Chondrocyte (in vitro differentiated cells): ENCODE measurements at regions not wholly inside any gene's neighbourhood (a gene's known extent, or its start where the extent isn't known, plus 50 kb on each side); places are given as distances from the start of the nearest gene placed in this dataset.

Experiments used
- DNase-seq: peaks from one replicate; pipeline ENCODE4 v3.0.0; 2021; ENCODE audit warnings: mixed read lengths, low spot score
- H3K27ac Mint-ChIP-seq: one replicate; pipeline ENCODE4 v1.8.0; 2021; ENCODE audit warnings: mild to moderate bottlenecking, moderate library complexity, mixed read lengths; ENCODE audit not compliant: unreplicated experiment
- H3K27me3 Mint-ChIP-seq: 2 replicates; pipeline ENCODE4 v1.8.0; 2021; ENCODE audit warnings: low read depth, mixed read lengths
- H3K36me3 Mint-ChIP-seq: 2 replicates; pipeline ENCODE4 v1.8.0; 2021; ENCODE audit warnings: low read depth, mixed read lengths
- H3K4me1 Mint-ChIP-seq: 2 replicates; pipeline ENCODE4 v1.8.0; 2021; ENCODE audit warnings: low read depth, mild to moderate bottlenecking, mixed read lengths
- H3K4me3 Mint-ChIP-seq: one replicate; pipeline ENCODE4 v1.8.0; 2021; ENCODE audit warnings: mild to moderate bottlenecking, moderate library complexity, mixed read lengths; ENCODE audit not compliant: unreplicated experiment
- H3K9me3 Mint-ChIP-seq: 2 replicates; pipeline ENCODE4 v1.8.0; 2021; ENCODE audit warnings: low read depth, mixed read lengths
- TF ChIP-seq, protein P1 (sequence below): fragments of 200-600 bp; sonication (generic); IDR thresholded peaks from 2 replicates; pipeline ENCODE4 v1.5.0; 2021; ENCODE audit warnings: antibody characterized with exemption, mild to moderate bottlenecking, moderate library complexity

- peak overlapping the region; percentile 29 for H3K27ac Mint-ChIP-seq
- TF ChIP-seq, protein P1, sequence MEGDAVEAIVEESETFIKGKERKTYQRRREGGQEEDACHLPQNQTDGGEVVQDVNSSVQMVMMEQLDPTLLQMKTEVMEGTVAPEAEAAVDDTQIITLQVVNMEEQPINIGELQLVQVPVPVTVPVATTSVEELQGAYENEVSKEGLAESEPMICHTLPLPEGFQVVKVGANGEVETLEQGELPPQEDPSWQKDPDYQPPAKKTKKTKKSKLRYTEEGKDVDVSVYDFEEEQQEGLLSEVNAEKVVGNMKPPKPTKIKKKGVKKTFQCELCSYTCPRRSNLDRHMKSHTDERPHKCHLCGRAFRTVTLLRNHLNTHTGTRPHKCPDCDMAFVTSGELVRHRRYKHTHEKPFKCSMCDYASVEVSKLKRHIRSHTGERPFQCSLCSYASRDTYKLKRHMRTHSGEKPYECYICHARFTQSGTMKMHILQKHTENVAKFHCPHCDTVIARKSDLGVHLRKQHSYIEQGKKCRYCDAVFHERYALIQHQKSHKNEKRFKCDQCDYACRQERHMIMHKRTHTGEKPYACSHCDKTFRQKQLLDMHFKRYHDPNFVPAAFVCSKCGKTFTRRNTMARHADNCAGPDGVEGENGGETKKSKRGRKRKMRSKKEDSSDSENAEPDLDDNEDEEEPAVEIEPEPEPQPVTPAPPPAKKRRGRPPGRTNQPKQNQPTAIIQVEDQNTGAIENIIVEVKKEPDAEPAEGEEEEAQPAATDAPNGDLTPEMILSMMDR, result peak; percentile 62
- peaks cover 3% of the 10 kb centered on the region for H3K36me3 Mint-ChIP-seq
- H3K4me3 Mint-ChIP-seq, result no peak overlapping the region
- peaks cover 21% of the 10 kb centered on the region for H3K4me1 Mint-ChIP-seq
- no peaks in the 10 kb centered on the region for H3K9me3 Mint-ChIP-seq
- DNase-seq, result no peak
- no peaks in the 10 kb centered on the region for H3K27me3 Mint-ChIP-seq
These were observed 191.1 kb downstream of the PTPRC start for GRCh38 chr1:198829944-198830343.

GRCh38 chr1:198830412-198830811 is 191.6 kb downstream of the PTPRC start:
- Mint-ChIP-seq H3K27me3 (no peaks in the 10 kb centered on the region), H3K4me1 (peaks cover 21% of the 10 kb centered on the region), H3K9me3 (no peaks in the 10 kb centered on the region), H3K27ac (peak overlapping the region; percentile 29), H3K36me3 (peaks cover 5% of the 10 kb centered on the region), H3K4me3 (no peak overlapping the region)
- TF ChIP-seq, protein P1, result no peak
- no peak for DNase-seq

GRCh38 chr1:198833706-198834503 is 195.1 kb downstream of the PTPRC start:
- Mint-ChIP-seq H3K36me3 (peaks cover 9% of the 10 kb centered on the region), H3K4me3 (no peak overlapping the region), H3K27ac (no peak overlapping the region), H3K27me3 (no peaks in the 10 kb centered on the region), H3K9me3 (no peaks in the 10 kb centered on the region), H3K4me1 (peaks cover 28% of the 10 kb centered on the region)
- no peak for DNase-seq
- TF ChIP-seq, protein P1, result no peak

DNA sequence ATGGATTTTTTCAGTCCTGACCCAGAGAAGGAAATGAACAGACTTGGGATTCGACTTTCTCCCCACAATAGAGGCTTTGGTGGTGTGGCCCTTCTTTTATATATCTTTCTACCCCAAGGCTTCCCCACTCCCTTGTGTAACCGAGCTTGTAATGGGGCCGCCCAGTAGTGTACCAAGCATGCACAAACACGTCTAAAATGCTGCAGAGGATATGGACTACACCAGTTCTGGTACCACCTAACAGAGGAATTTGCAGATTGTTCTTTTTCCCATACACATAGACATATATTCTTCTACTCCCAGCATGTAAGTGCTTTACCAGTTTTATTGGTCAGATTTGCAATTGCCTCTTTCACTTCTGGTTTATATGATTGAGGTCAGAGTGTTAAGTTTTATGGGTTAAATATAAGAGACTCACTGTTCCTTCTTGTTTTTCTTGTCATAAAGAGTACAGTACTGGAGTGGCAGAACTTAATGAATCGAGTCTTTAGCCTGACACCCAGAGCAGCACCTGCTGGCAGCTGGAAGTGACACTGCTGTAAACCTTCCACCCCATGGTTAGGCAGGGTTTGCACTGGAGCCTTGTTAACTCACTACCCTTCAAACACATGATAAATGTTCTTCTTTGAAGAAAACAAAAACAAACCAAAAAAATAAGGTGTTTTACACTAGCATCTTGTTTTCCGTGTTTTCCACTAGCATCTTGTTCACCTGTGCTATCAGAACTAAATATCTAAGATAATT is 198.6 kb downstream of the PTPRC start:
- Mint-ChIP-seq H3K27me3 (no peaks in the 10 kb centered on the region), H3K9me3 (no peaks in the 10 kb centered on the region), H3K4me1 (peaks cover 25% of the 10 kb centered on the region), H3K27ac (no peak overlapping the region), H3K4me3 (no peak overlapping the region), H3K36me3 (peaks cover 21% of the 10 kb centered on the region)
- TF ChIP-seq, protein P1, result no peak
- no peak for DNase-seq

DNA sequence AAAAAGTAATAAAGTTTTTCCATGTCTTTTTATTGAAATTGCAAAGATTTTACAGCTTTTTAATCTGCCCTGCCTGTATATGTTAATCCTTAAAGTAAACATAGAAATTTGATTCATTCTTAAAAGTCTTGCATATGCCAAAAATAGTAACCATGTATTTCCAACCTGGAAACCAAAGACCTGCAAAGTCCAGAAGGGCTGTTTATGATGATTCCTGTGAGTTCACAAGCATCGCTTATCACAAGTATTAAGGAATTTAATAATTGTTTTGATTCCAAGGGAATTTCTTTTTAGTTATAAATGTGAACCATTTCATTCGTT is 199.1 kb downstream of the PTPRC start:
- no peaks in the 10 kb centered on the region for H3K27me3 Mint-ChIP-seq
- peaks cover 29% of the 10 kb centered on the region for H3K4me1 Mint-ChIP-seq

More for the DNA sequence above, 199.1 kb downstream of the PTPRC start:
- H3K36me3 Mint-ChIP-seq, result peaks cover 23% of the 10 kb centered on the region
- H3K4me3 Mint-ChIP-seq, result no peak overlapping the region
- no peak for DNase-seq
- H3K27ac Mint-ChIP-seq, result no peak overlapping the region
- TF ChIP-seq, protein P1, result no peak
- no peaks in the 10 kb centered on the region for H3K9me3 Mint-ChIP-seq
